HUES6 (cell line): ENCODE measurements at regions not wholly inside any gene's neighbourhood (a gene's known extent, or its start where the extent isn't known, plus 50 kb on each side); places are given as distances from the start of the nearest gene placed in this dataset.

Source experiments
- H3K27ac ChIP-seq: 2 replicates; pipeline ENCODE4 v1.7.0; 2013; ENCODE audit warnings: low read depth, mild to moderate bottlenecking, low read length, inconsistent platforms
- H3K27me3 ChIP-seq: 2 replicates; pipeline ENCODE4 v1.6.1; 2013; ENCODE audit warnings: low read length; ENCODE audit not compliant: control insufficient read depth, insufficient read depth
- H3K36me3 ChIP-seq: 2 replicates; pipeline ENCODE4 v1.6.1; 2013; ENCODE audit warnings: low read length; ENCODE audit not compliant: control insufficient read depth, insufficient read depth
- H3K4me1 ChIP-seq: 2 replicates; pipeline ENCODE4 v1.6.1; 2013; ENCODE audit warnings: low read length; ENCODE audit not compliant: control insufficient read depth, insufficient read depth
- H3K4me3 ChIP-seq: 2 replicates; pipeline ENCODE4 v1.5.1; 2013; ENCODE audit warnings: low read depth, low read length
- H3K9ac ChIP-seq: one replicate; pipeline ENCODE4 v1.6.1; 2013; ENCODE audit warnings: mild to moderate bottlenecking, low read length
- H3K9me3 ChIP-seq: 2 replicates; pipeline ENCODE4 v1.6.1; 2013; ENCODE audit warnings: low read depth, low read length; ENCODE audit not compliant: control insufficient read depth, insufficient read depth

GRCh38 chr16:22751104-22751667, 62.8 kb upstream of the HS3ST2 start:
- Histone ChIP-seq H3K9ac (no peak overlapping the region), H3K27ac (no peak overlapping the region)

GRCh38 chr16:22751685-22752084, 62.3 kb upstream of the HS3ST2 start:
- H3K4me1 ChIP-seq: no peaks in the 10 kb centered on the region
- H3K9ac ChIP-seq: no peak overlapping the region
- H3K4me3 ChIP-seq: no peak overlapping the region
- H3K36me3 ChIP-seq: no peaks in the 10 kb centered on the region
- no peak overlapping the region for H3K27ac ChIP-seq
- no peaks in the 10 kb centered on the region; the same call in 1 of the 2 replicates for H3K27me3 ChIP-seq
- 0 out of 2 replicates have a peak, but pooled peaks cover 3% of the 10 kb centered on the region for H3K9me3 ChIP-seq

More at GRCh38 chr16:22751104-22751667, 62.8 kb upstream of the HS3ST2 start:
- Histone ChIP-seq H3K4me1 (no peaks in the 10 kb centered on the region), H3K27me3 (no peaks in the 10 kb centered on the region; the same call in 1 of the 2 replicates), H3K4me3 (no peak overlapping the region), H3K36me3 (no peaks in the 10 kb centered on the region), H3K9me3 (0 out of 2 replicates have a peak, but pooled peaks cover 3% of the 10 kb centered on the region)

DNA sequence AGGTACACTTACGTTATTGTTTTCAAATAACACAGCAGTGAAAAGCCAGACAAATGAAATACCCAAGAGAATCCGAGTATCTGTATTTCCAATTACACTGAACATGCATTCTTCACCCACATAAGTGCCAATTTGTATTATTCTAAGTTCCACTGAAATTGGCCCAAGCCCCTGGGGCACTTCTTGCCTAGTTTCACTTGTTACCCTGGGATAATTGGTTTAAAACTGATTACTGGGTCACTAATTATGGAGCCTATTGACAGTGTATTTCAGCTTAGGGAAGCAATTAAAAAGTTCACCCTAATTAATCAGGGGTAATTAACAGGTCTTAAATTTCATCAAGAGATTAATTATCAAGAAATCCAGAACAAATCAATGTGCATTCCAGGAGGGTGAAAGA, 60.5 kb upstream of the HS3ST2 start:
- H3K4me1 ChIP-seq: no peaks in the 10 kb centered on the region

GRCh38 chr16:22754577-22754976, 59.4 kb upstream of the HS3ST2 start:
- Histone ChIP-seq H3K36me3 (no peaks in the 10 kb centered on the region), H3K4me1 (no peaks in the 10 kb centered on the region), H3K27ac (no peak overlapping the region), H3K9me3 (0 out of 2 replicates have a peak, but pooled peaks cover under 1% of the 10 kb centered on the region), H3K9ac (no peak overlapping the region), H3K27me3 (no peaks in the 10 kb centered on the region; the same call in 1 of the 2 replicates), H3K4me3 (no peak overlapping the region)

More for the DNA sequence above, 60.5 kb upstream of the HS3ST2 start:
- Histone ChIP-seq H3K27me3 (no peaks in the 10 kb centered on the region; the same call in 1 of the 2 replicates), H3K27ac (no peak overlapping the region), H3K9ac (no peak overlapping the region), H3K4me3 (no peak overlapping the region), H3K36me3 (no peaks in the 10 kb centered on the region), H3K9me3 (0 out of 2 replicates have a peak, but pooled peaks cover 3% of the 10 kb centered on the region)

- Histone ChIP-seq H3K9ac (no peak overlapping the region), H3K27ac (no peak overlapping the region), H3K36me3 (no peaks in the 10 kb centered on the region), H3K4me1 (no peaks in the 10 kb centered on the region), H3K27me3 (no peaks in the 10 kb centered on the region; the same call in 1 of the 2 replicates), H3K9me3 (no peaks in the 10 kb centered on the region), H3K4me3 (no peak overlapping the region)
These were observed 56.8 kb upstream of the HS3ST2 start for GRCh38 chr16:22757202-22757601.

DNA sequence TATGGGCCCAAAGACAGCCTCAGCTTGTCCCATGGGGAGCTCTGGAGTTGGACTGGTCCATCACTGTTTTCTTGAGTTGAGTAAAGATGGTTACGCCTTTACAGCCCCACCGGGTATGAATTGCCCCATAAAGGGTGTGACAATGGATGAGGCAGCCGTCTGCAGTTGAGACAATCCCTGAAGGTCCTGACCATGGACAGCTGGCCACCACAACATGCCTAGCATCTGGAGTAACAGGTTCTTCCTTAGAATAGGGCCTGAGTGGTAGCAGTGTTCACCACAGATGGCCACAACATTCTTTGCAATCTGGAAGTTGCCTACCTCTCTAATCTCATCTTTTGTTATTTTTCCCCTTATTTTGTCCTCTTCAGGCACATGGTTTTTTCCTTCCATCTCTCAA, 51.5 kb upstream of the HS3ST2 start:
- Histone ChIP-seq H3K36me3 (no peaks in the 10 kb centered on the region), H3K4me3 (no peak overlapping the region), H3K9ac (no peak overlapping the region), H3K4me1 (peaks cover 22% of the 10 kb centered on the region), H3K9me3 (no peaks in the 10 kb centered on the region), H3K27me3 (no peaks in the 10 kb centered on the region), H3K27ac (no peak overlapping the region)

DNA sequence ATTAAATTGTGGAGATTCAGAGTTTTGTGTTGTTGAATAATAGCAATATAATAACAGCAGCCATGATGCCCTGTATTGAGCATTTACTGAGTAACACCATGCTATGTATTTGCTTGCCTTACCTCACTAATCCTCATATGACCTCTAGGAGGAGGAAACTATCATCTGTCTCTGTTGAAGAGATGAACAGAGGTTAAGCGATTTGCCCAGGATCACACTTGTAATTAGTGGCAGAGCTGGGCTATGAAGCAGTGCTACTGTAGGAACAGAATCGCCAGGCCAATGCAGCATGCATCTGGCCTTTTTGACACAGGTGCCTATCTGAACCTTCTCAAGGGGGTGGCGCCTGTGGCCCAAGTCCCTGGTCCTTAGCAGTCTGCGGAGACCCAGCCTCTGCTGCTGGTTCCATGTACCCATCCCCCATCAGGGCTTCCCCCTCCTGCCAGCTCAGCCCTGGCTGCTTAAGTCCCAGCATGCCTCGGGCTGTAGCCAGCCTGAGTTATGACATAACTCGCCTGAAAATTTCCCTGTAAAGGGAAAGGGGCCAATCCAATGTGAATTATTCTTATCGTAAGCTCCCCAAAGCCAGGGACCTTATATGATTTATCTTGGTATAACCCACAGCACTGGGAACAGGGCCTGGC, 50.4 kb upstream of the HS3ST2 start:
- Histone ChIP-seq H3K9ac (no peak overlapping the region), H3K4me1 (peaks cover 22% of the 10 kb centered on the region), H3K9me3 (no peaks in the 10 kb centered on the region), H3K27me3 (no peaks in the 10 kb centered on the region), H3K27ac (no peak overlapping the region), H3K36me3 (no peaks in the 10 kb centered on the region), H3K4me3 (no peak overlapping the region)
